Hepatocyte (in vitro differentiated cells): ENCODE measurements at regions not wholly inside any gene's neighbourhood (a gene's known extent, or its start where the extent isn't known, plus 50 kb on each side); places are given as distances from the start of the nearest gene placed in this dataset.

Experiments
- DNase-seq: peaks from one replicate; pipeline ENCODE4 v3.0.0-alpha.2; 2016; ENCODE audit warnings: low spot score
- H2AFZ ChIP-seq: fragments of 200-600 bp; sonication (generic); 2 replicates; pipeline ENCODE4 v1.6.0; 2016; ENCODE audit warnings: antibody characterized with exemption, mild to moderate bottlenecking
- H3K27ac ChIP-seq: fragments of 200-600 bp; sonication (generic); 2 replicates; pipeline ENCODE4 v1.5.1; 2016; ENCODE audit warnings: mild to moderate bottlenecking
- H3K27me3 ChIP-seq: fragments of 200-600 bp; sonication (generic); 2 replicates; pipeline ENCODE4 v1.6.1; 2016
- H3K36me3 ChIP-seq: fragments of 200-600 bp; sonication (generic); replicated peaks from 2 replicates; pipeline ENCODE4 v1.5.1; 2016; ENCODE audit warnings: low read depth; ENCODE audit not compliant: insufficient read depth
- H3K4me1 ChIP-seq: fragments of 200-600 bp; sonication (generic); 2 replicates; pipeline ENCODE4 v1.5.1; 2016; ENCODE audit warnings: mild to moderate bottlenecking, moderate library complexity; ENCODE audit not compliant: insufficient read depth
- H3K4me2 ChIP-seq: fragments of 200-600 bp; sonication (generic); 2 replicates; pipeline ENCODE4 v1.6.0; 2016
- H3K4me3 ChIP-seq: fragments of 200-600 bp; sonication (generic); 2 replicates; pipeline ENCODE4 v1.5.1; 2016; ENCODE audit warnings: mild to moderate bottlenecking
- H3K79me2 ChIP-seq: fragments of 200-600 bp; sonication (generic); 2 replicates; pipeline ENCODE4 v1.6.0; 2017; ENCODE audit warnings: mild to moderate bottlenecking
- H3K9me2 ChIP-seq: fragments of 200-600 bp; sonication (generic); replicated peaks from 2 replicates; pipeline ENCODE4 v1.6.0; 2017; ENCODE audit warnings: mild to moderate bottlenecking; ENCODE audit not compliant: insufficient read depth
- H3K9me3 ChIP-seq: fragments of 200-600 bp; sonication (generic); 2 replicates; pipeline ENCODE4 v1.5.1; 2016; ENCODE audit warnings: low read depth, mild to moderate bottlenecking
- H4K20me1 ChIP-seq: fragments of 200-600 bp; sonication (generic); 2 replicates; pipeline ENCODE4 v1.6.0; 2016; ENCODE audit warnings: mild to moderate bottlenecking; ENCODE audit not compliant: insufficient read depth, poor library complexity, severe bottlenecking
- CTCF ChIP-seq: fragments of 200-600 bp; sonication (generic); IDR thresholded peaks from 2 replicates; pipeline ENCODE4 v1.5.1; 2016; ENCODE audit warnings: antibody characterized with exemption, mild to moderate bottlenecking; ENCODE audit not compliant: poor library complexity
- EZH2 ChIP-seq: fragments of 200-600 bp; sonication (generic); IDR thresholded peaks from 2 replicates; pipeline ENCODE4 v1.6.1; 2016; ENCODE audit warnings: antibody characterized with exemption, mild to moderate bottlenecking, borderline replicate concordance
- EZH2phosphoT487 ChIP-seq: fragments of 200-600 bp; sonication (generic); IDR thresholded peaks from one replicate; pipeline ENCODE4 v1.6.1; 2018; ENCODE audit warnings: antibody characterized with exemption, mild to moderate bottlenecking, low read depth, moderate library complexity; ENCODE audit not compliant: unreplicated experiment, severe bottlenecking
- WGBS: methylation state at CpG from one replicate; pipeline ENCODE4 v1.1.6; 2016; ENCODE audit warnings: low lambda C conversion rate; ENCODE audit errors: missing lambda C conversion rate; 5-methylcytosine and 5-hydroxymethylcytosine counted together

GRCh38 chr6:55992546-55992945 lies 117.2 kb upstream of the BMP5 start:
- H3K9me3 ChIP-seq = no peaks in the 10 kb centered on the region

GRCh38 chr6:55985309-55985708 lies 109.9 kb upstream of the BMP5 start:
- H4K20me1 ChIP-seq = no peaks in the 10 kb centered on the region
- H3K27ac ChIP-seq = no peak overlapping the region
- no peaks in the 10 kb centered on the region for H3K9me2 ChIP-seq
- no peaks in the 10 kb centered on the region for H3K9me3 ChIP-seq
- no peak overlapping the region for H2AFZ ChIP-seq
- no peak overlapping the region for H3K4me3 ChIP-seq
- no peak overlapping the region for H3K4me2 ChIP-seq
- H3K36me3 ChIP-seq = no peaks in the 10 kb centered on the region
- 100% methylated on average over 1 of the region's 1 CpG for WGBS
- no peaks in the 10 kb centered on the region for H3K27me3 ChIP-seq
- no peaks in the 10 kb centered on the region for H3K79me2 ChIP-seq
- no peaks in the 10 kb centered on the region for H3K4me1 ChIP-seq
- no peak for DNase-seq
- TF ChIP-seq EZH2 (no peak), CTCF (no peak), EZH2phosphoT487 (no peak)

More at GRCh38 chr6:55992546-55992945, 117.2 kb upstream of the BMP5 start:
- H3K79me2 ChIP-seq = no peaks in the 10 kb centered on the region
- no peak overlapping the region for H3K4me3 ChIP-seq
- no peak overlapping the region for H3K4me2 ChIP-seq
- H4K20me1 ChIP-seq = no peaks in the 10 kb centered on the region
- DNase-seq = no peak
- no peaks in the 10 kb centered on the region for H3K9me2 ChIP-seq
- no peak overlapping the region for H2AFZ ChIP-seq
- no peaks in the 10 kb centered on the region for H3K4me1 ChIP-seq
- H3K36me3 ChIP-seq = no peaks in the 10 kb centered on the region
- no peaks in the 10 kb centered on the region for H3K27me3 ChIP-seq
- no peak for TF ChIP-seq CTCF
- no peak for TF ChIP-seq EZH2phosphoT487
- no peak for TF ChIP-seq EZH2
- no peak overlapping the region for H3K27ac ChIP-seq

- Histone ChIP-seq H3K36me3 (no peaks in the 10 kb centered on the region), H3K9me2 (no peaks in the 10 kb centered on the region), H3K4me3 (no peak overlapping the region), H3K27me3 (no peaks in the 10 kb centered on the region), H3K9me3 (no peaks in the 10 kb centered on the region), H3K27ac (no peak overlapping the region), H3K4me1 (no peaks in the 10 kb centered on the region), H2AFZ (no peak overlapping the region), H3K4me2 (no peak overlapping the region), H3K79me2 (no peaks in the 10 kb centered on the region), H4K20me1 (no peaks in the 10 kb centered on the region)
- WGBS = 83% methylated on average over 2 of the region's 2 CpGs
- DNase-seq = no peak
- TF ChIP-seq EZH2 (no peak), EZH2phosphoT487 (no peak), CTCF (no peak)
Measured at GRCh38 chr6:55983861-55984260, 108.5 kb upstream of the BMP5 start.

GRCh38 chr6:55981660-55982059 lies 106.3 kb upstream of the BMP5 start:
- Histone ChIP-seq H4K20me1 (no peaks in the 10 kb centered on the region), H3K36me3 (no peaks in the 10 kb centered on the region), H3K9me2 (no peaks in the 10 kb centered on the region), H3K27me3 (no peaks in the 10 kb centered on the region), H3K4me2 (no peak overlapping the region), H3K4me3 (no peak overlapping the region), H3K4me1 (no peaks in the 10 kb centered on the region), H3K79me2 (no peaks in the 10 kb centered on the region), H2AFZ (no peak overlapping the region), H3K9me3 (no peaks in the 10 kb centered on the region), H3K27ac (no peak overlapping the region)
- no peak for DNase-seq
- TF ChIP-seq CTCF (no peak), EZH2phosphoT487 (no peak), EZH2 (no peak)
